ENCODE measurements at regions not wholly inside any gene's neighbourhood (a gene's known extent, or its start where the extent isn't known, plus 50 kb on each side); places are given as distances from the start of the nearest gene placed in this dataset.
"Not testable (repeated sequence)": the region's sequence is repeated elsewhere in the genome, so short reads cannot be mapped to it uniquely, and the experiment has no call there.

- no peak for DNase-seq (ENCODE audit: low read depth in 2 of 2)
Observed at GRCh38 chr2:84052043-84052442, 407.0 kb downstream of the SUCLG1 start.

GRCh38 chr2:84048964-84049363 is 410.1 kb downstream of the SUCLG1 start:
- no peak for DNase-seq (ENCODE audit: low read depth in 2 of 2)

- no peak for DNase-seq (ENCODE audit: low read depth in 2 of 2)
Observed at GRCh38 chr2:84041506-84041905, 417.6 kb downstream of the SUCLG1 start.

- DNase-seq (ENCODE audit: low read depth in 2 of 2), result no peak
Observed at GRCh38 chr2:84040281-84040680, 418.8 kb downstream of the SUCLG1 start.

- DNase-seq (ENCODE audit: low read depth in 2 of 2), result no peak
Observed at GRCh38 chr2:84038866-84039265, 420.2 kb downstream of the SUCLG1 start.

- DNase-seq (ENCODE audit: low read depth in 2 of 2), result no peak
Observed at GRCh38 chr2:84033347-84033974, 425.6 kb downstream of the SUCLG1 start.

GRCh38 chr2:84031312-84032050 is 427.6 kb downstream of the SUCLG1 start:
- no peak for DNase-seq (ENCODE audit: low read depth in 2 of 2)

- DNase-seq (ENCODE audit: low read depth in 2 of 2), result no peak
Observed at GRCh38 chr2:84029903-84030575, 429.0 kb downstream of the SUCLG1 start.

- no peak for DNase-seq (ENCODE audit: low read depth in 2 of 2)
Observed at GRCh38 chr2:84026818-84027217, 432.3 kb downstream of the SUCLG1 start.

- no peak for DNase-seq (ENCODE audit: low read depth in 2 of 2)
Observed at GRCh38 chr2:84022810-84023431, 436.2 kb downstream of the SUCLG1 start.

GRCh38 chr2:84017010-84017409 is 442.1 kb downstream of the SUCLG1 start:
- DNase-seq (ENCODE audit: low read depth in 2 of 2), result no peak

- DNase-seq (ENCODE audit: low read depth in 2 of 2), result no peak
Observed at GRCh38 chr2:84016183-84016582, 442.9 kb downstream of the SUCLG1 start.

- no peak for DNase-seq (ENCODE audit: low read depth in 2 of 2)
Observed at GRCh38 chr2:83997889-83998288, 461.2 kb downstream of the SUCLG1 start.

GRCh38 chr2:83994633-83995179 is 464.4 kb downstream of the SUCLG1 start:
- no peak for DNase-seq (ENCODE audit: low read depth in 2 of 2)

GRCh38 chr2:83993873-83994632 is 465.0 kb downstream of the SUCLG1 start:
- DNase-seq (ENCODE audit: low read depth in 2 of 2), result no peak

- DNase-seq (ENCODE audit: low read depth in 2 of 2), result no peak
Observed at GRCh38 chr2:83991992-83992391, 467.1 kb downstream of the SUCLG1 start.

- DNase-seq (ENCODE audit: low read depth in 2 of 2), result no peak
Observed at GRCh38 chr2:83990636-83991035, 468.4 kb downstream of the SUCLG1 start.

GRCh38 chr2:83976628-83977027 is 482.5 kb downstream of the SUCLG1 start:
- DNase-seq (ENCODE audit: low read depth in 2 of 2), result not testable (repeated sequence)

GRCh38 chr2:83972128-83972527 is 487.0 kb downstream of the SUCLG1 start:
- DNase-seq (ENCODE audit: low read depth in 2 of 2), result no peak

- no peak for DNase-seq (ENCODE audit: low read depth in 2 of 2)
Observed at GRCh38 chr2:83971547-83971946, 487.5 kb downstream of the SUCLG1 start.

- no peak for DNase-seq (ENCODE audit: low read depth in 2 of 2)
Observed at GRCh38 chr2:83970217-83970929, 488.7 kb downstream of the SUCLG1 start.

Data from stimulated activated CD8-positive, alpha-beta memory T cell treated with anti-CD3 and anti-CD28 coated beads, Interleukin-2, amount 100 ng/mL, for 48 hours (primary cell).